BJ (cell line): ENCODE measurements at regions not wholly inside any gene's neighbourhood (a gene's known extent, or its start where the extent isn't known, plus 50 kb on each side); places are given as distances from the start of the nearest gene placed in this dataset.

Experiments
- CTCF ChIA-PET: fragments of 350-600 bp; formaldehyde crosslinking; extraction: SDS; loops from one replicate; lab custom pipeline; 2021; ENCODE audit warnings: antibody characterized with exemption, inconsistent platforms; lab: Yijun Ruan, JAX
- POLR2A ChIA-PET: fragments of 300-600 bp; sonication (Branson Sonifier 250); formaldehyde crosslinking; extraction: SDS; loops from one replicate; lab custom pipeline; 2021; ENCODE audit warnings: antibody characterized with exemption; lab: Charles Lee
- DNase-seq: peaks from one replicate; pipeline ENCODE4 v3.0.0-alpha.2; 2011; ENCODE audit warnings: low read depth
- H3K27me3 ChIP-seq: 2 replicates; pipeline ENCODE4 v1.6.0; 2011; ENCODE audit warnings: low read length; ENCODE audit not compliant: control insufficient read depth, insufficient read depth
- H3K36me3 ChIP-seq: 2 replicates; pipeline ENCODE4 v1.5.1; 2011; ENCODE audit warnings: low read length; ENCODE audit not compliant: control insufficient read depth, insufficient read depth
- H3K4me3 ChIP-seq: 2 replicates; pipeline ENCODE4 v1.5.1; 2011; ENCODE audit warnings: low read depth, mild to moderate bottlenecking, control low read depth, low read length
- CTCF ChIP-seq: IDR thresholded peaks from 2 replicates; pipeline ENCODE4 v1.5.1; 2011; ENCODE audit warnings: low read depth, mild to moderate bottlenecking, control low read depth, inconsistent platforms, low read length, moderate library complexity; ENCODE audit not compliant: insufficient read depth

- DNase-seq, result no peak
- no peak overlapping the region for H3K4me3 ChIP-seq
- POLR2A ChIA-PET, result no interaction called here
- no peaks in the 10 kb centered on the region for H3K36me3 ChIP-seq
- CTCF ChIA-PET, result no interaction called here
- TF ChIP-seq CTCF, result no peak
- H3K27me3 ChIP-seq, result no peaks in the 10 kb centered on the region
Observed at GRCh38 chr4:149029056-149029651, 586.9 kb upstream of the NR3C2 start.

DNA sequence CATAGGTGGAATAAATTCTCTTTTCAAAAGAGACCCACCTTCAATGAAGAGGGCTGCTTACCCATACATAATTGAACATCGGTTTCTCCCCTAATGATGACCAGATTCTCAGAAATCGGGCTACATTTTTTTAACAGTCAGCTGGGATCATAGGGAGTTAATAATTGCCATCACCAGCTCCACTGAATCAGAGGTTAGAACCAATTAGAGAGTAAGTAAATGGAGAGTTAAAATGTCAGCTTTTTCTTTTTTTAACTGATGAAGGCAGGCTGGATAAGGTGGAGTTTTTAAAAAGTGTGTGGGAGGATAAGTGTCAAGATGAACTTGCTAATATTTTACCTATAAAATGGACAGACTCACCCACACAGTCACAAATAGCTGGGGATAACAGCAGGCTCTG is 584.5 kb upstream of the NR3C2 start:
- H3K36me3 ChIP-seq, result no peaks in the 10 kb centered on the region
- ChIA-PET CTCF (interaction anchor here (1.5 kb wide), 1 partner anchor 8 kb away, joined by 3 read pairs; no protein-coding TSS in a partner anchor), POLR2A (no interaction called here)
- TF ChIP-seq CTCF, result no peak
- no peak for DNase-seq
- H3K27me3 ChIP-seq, result no peaks in the 10 kb centered on the region
- H3K4me3 ChIP-seq, result no peak overlapping the region

DNA sequence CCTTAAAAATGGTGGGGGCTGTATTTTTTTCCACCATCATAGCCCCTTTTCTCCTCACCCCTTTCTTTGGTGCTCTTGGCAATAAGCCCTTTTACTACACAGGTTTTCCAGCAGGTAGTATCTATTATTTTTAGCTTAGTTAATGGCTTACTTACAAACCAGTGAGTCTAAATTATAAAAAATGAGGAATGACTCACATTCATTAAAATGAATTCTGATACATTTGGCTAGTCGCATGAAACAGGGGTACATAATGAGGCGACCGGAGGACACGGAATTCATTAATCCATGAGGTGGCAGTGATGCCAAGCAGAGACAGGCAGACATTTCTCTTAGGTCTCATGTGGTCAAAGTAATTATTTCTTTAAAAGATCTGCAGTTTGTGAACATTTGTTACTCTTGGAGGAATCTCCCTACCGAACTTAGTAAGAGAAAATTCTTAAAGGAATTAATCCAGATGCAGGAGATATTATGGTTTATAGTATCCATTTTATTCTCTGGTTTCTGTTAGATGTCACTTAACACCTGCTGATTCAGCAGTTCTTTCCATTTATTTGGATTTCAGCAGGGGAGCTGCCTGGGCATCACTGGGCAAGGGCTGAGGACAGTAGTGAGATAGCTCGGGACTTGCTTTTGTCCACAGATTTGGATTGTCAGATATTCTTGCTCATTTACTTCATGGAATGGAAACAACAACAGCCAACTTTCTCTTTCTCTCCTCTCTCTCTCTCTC is 575.0 kb upstream of the NR3C2 start:
- no peak overlapping the region for H3K4me3 ChIP-seq
- no peak for DNase-seq
- POLR2A ChIA-PET, result no interaction called here
- CTCF ChIA-PET, result no interaction called here
- TF ChIP-seq CTCF, result no peak
- no peaks in the 10 kb centered on the region for H3K27me3 ChIP-seq
- no peaks in the 10 kb centered on the region for H3K36me3 ChIP-seq

DNA sequence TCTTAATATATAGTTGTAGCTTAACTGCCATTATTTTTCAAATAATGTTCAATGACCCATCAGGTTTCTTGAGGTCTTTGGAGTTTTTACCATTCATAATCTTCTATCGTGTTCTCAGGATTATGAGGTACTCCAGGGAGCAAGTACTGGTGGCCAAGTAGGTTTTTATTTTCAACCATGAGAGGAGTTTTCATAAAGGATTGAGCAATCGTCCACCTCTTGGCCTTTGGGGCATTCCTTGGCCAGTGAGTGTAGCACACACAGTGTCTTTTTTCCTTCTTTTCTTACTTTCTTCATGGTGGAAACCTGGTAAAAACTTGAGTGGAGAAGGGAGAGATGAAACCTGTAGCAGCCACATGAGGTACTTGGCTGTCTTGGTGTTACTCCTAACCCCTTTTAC is 567.0 kb upstream of the NR3C2 start:
- no peak overlapping the region for H3K4me3 ChIP-seq
- H3K27me3 ChIP-seq, result no peaks in the 10 kb centered on the region
- no peaks in the 10 kb centered on the region for H3K36me3 ChIP-seq
- POLR2A ChIA-PET, result no interaction called here
- CTCF ChIA-PET, result no interaction called here
- no peak for TF ChIP-seq CTCF
- DNase-seq, result no peak

- POLR2A ChIA-PET, result no interaction called here
- no peak for TF ChIP-seq CTCF
- CTCF ChIA-PET, result interaction anchor here (1.6 kb wide), 1 partner anchor 9 kb away, joined by 4 read pairs; no protein-coding TSS in a partner anchor
- Histone ChIP-seq H3K27me3 (no peaks in the 10 kb centered on the region), H3K4me3 (no peak overlapping the region), H3K36me3 (no peaks in the 10 kb centered on the region)
- DNase-seq, result no peak
Observed at GRCh38 chr4:149008415-149009025, 566.3 kb upstream of the NR3C2 start.
